ENCODE measurements at regions not wholly inside any gene's neighbourhood (a gene's known extent, or its start where the extent isn't known, plus 50 kb on each side); places are given as distances from the start of the nearest gene placed in this dataset.
"Not testable (repeated sequence)": the region's sequence is repeated elsewhere in the genome, so short reads cannot be mapped to it uniquely, and the experiment has no call there.

- DNase-seq = no peak
Observed at GRCh38 chr15:66865622-66866611, 163.9 kb downstream of the SMAD6 start.

GRCh38 chr15:66866656-66867055, 164.6 kb downstream of the SMAD6 start:
- DNase-seq = no peak

- no peak for DNase-seq
Observed at GRCh38 chr15:66868918-66869317, 166.9 kb downstream of the SMAD6 start.

- no peak for DNase-seq
Observed at GRCh38 chr15:66870880-66871388, 168.9 kb downstream of the SMAD6 start.

- DNase-seq = no peak
Observed at GRCh38 chr15:66872405-66872804, 170.4 kb downstream of the SMAD6 start.

- not testable (repeated sequence) for DNase-seq
Observed at GRCh38 chr15:66873331-66873730, 171.3 kb downstream of the SMAD6 start.

- DNase-seq = no peak
Observed at GRCh38 chr15:66873856-66874255, 171.8 kb downstream of the SMAD6 start.

GRCh38 chr15:66875588-66876420, 173.8 kb downstream of the SMAD6 start:
- DNase-seq = no peak

GRCh38 chr15:66876421-66876730, 174.3 kb downstream of the SMAD6 start:
- no peak for DNase-seq

- DNase-seq = no peak
Observed at GRCh38 chr15:66876731-66877476, 174.9 kb downstream of the SMAD6 start.

- no peak for DNase-seq
Observed at GRCh38 chr15:66877477-66878271, 175.6 kb downstream of the SMAD6 start.

GRCh38 chr15:66878761-66879160, 176.7 kb downstream of the SMAD6 start:
- no peak for DNase-seq

- no peak for DNase-seq
Observed at GRCh38 chr15:66879531-66880368, 177.7 kb downstream of the SMAD6 start.

- DNase-seq = no peak
Observed at GRCh38 chr15:66880380-66881155, 178.5 kb downstream of the SMAD6 start.

- no peak for DNase-seq
Observed at GRCh38 chr15:66881173-66881905, 179.3 kb downstream of the SMAD6 start.

- no peak for DNase-seq
Observed at GRCh38 chr15:66882251-66883020, 180.4 kb downstream of the SMAD6 start.

- no peak for DNase-seq
Observed at GRCh38 chr15:66883284-66883911, 181.4 kb downstream of the SMAD6 start.

- no peak for DNase-seq
Observed at GRCh38 chr15:66884115-66884622, 181.2 kb upstream of the SMAD3 start.

Data from NCI-H1417 treated with DMSO at 0.1 percent for 48 hours (cell line).